Heart left ventricle (tissue), 16 donors: ENCODE measurements at regions not wholly inside any gene's neighbourhood (a gene's known extent, or its start where the extent isn't known, plus 50 kb on each side); places are given as distances from the start of the nearest gene placed in this dataset.
"Not testable (repeated sequence)": the region's sequence is repeated elsewhere in the genome, so short reads cannot be mapped to it uniquely, and the experiment has no call there.

Source experiments
- ATAC-seq, 4 donors: fragments of 200-7000 bp; cut with Tn5 transposase; one replicate each; pipeline ENCODE4 v1.9.1; 2020 to 2022; ENCODE audit warnings: moderate library complexity in 4 of 4, mild to moderate bottlenecking in 3 of 4, moderate number of reproducible peaks in 1 of 4
- DNase-seq, 5 donors: peaks; one replicate each; pipeline ENCODE4 v3.0.0-alpha.2; 2020
- H3K27ac ChIP-seq, 12 donors: fragments of 200-600 bp; sonication (generic) in 4 of 12; one replicate each; pipeline versions ENCODE4 v1.5.0 to v1.8.0; 2016 to 2022; ENCODE audit warnings: mild to moderate bottlenecking in 2 of 12
- H3K27me3 ChIP-seq, 9 donors: fragments of 200-600 bp; sonication (generic) in 2 of 9; one replicate each; pipeline versions ENCODE4 v1.5.1 to v1.8.0; 2016 to 2022; ENCODE audit warnings: mild to moderate bottlenecking in 3 of 9
- H3K36me3 ChIP-seq, 9 donors: fragments of 200-600 bp; sonication (generic) in 2 of 9; one replicate each; pipeline versions ENCODE4 v1.5.0 to v1.8.0; 2018 to 2022; ENCODE audit warnings: mild to moderate bottlenecking in 2 of 9
- H3K4me1 ChIP-seq, 12 donors: fragments of 200-600 bp; sonication (generic) in 4 of 12; one replicate each; pipeline versions ENCODE4 v1.5.0 to v1.8.0; 2016 to 2022; ENCODE audit warnings: mild to moderate bottlenecking in 3 of 12
- H3K4me3 ChIP-seq, 12 donors: fragments of 200-600 bp; sonication (generic) in 4 of 12; one replicate each; pipeline versions ENCODE4 v1.5.0 to v1.8.0; 2017 to 2022; ENCODE audit warnings: mild to moderate bottlenecking in 9 of 12, moderate library complexity in 4 of 12
- H3K9me3 ChIP-seq, 12 donors: fragments of 200-600 bp; sonication (generic) in 4 of 12; one replicate each; pipeline versions ENCODE4 v1.5.0 to v1.8.0; 2016 to 2022; ENCODE audit warnings: mild to moderate bottlenecking in 1 of 12
- CTCF ChIP-seq, 12 donors: fragments of 200-600 bp; sonication (generic) in 4 of 12; IDR thresholded peaks; one replicate each; pipeline versions ENCODE4 v1.5.0 to v1.8.0; 2018 to 2022; ENCODE audit warnings: antibody characterized with exemption in 12 of 12, mild to moderate bottlenecking in 5 of 12
- POLR2A ChIP-seq, 2 donors: fragments of 450-650 bp; IDR thresholded peaks; one replicate each; pipeline ENCODE4 v1.6.1; 2017; ENCODE audit warnings: antibody characterized with exemption in 2 of 2, mild to moderate bottlenecking in 2 of 2, moderate library complexity in 2 of 2
- WGBS, 4 donors: extraction: QIAGEN DNeasy Blood & Tissue Kit in 2 of 4; methylation state at CpG; one replicate each; pipeline versions ENCODE4 v1.1.5 to v1.1.7; 2013 to 2018; 5-methylcytosine and 5-hydroxymethylcytosine counted together
- intact Hi-C, 10 donors: fragments of 100-400 bp; cut with DNase I; formaldehyde crosslinking; loops; one replicate each; pipeline versions ENCODE4 v1.11.1 to v1.14.2; 2022
- donor health status: ischemic (EF 13 %, LVEDD 7.1; RV severe dilation, severe dysfunction).
- donor health status: healthy with polysubstance abuse.
- donor health status: DM: no; HTN: yes; CAD: no.
- donor health status: DM: no; HTN: no; CAD: no.
- donor health status: ischemic (EF 25% LVEDD 6.9; RV normal size, moderate dysfunction).
- donor health status: ischemic (EF 25% LVEDD 5.7; RV mildly dilated, moderate dysfunction).
- donor health status: healthy.
- donor health status: DM: yes; HTN: yes; CAD: no.
- donor health status: ischemic (EF 35%, LVEDD 5.7; RV mildly dilated, moderate dysfunction).
- donor health status: nonischemic (EF 11% LVEDD 7.7; RV severe dilation, severe dysfunction).
- donor health status: DM: yes; HTN: yes; CAD: no.
- donor health status: PGD.
- donor health status: ischemic (EF 29% LVEDD 5.4; RV normal size, mild dysfunction).
- donor health status: nonischemic (EF 23%, LVEDD 6.1; RV moderate dilation, normal function).

GRCh38 chr4:132114885-132115284 is 1034.2 kb upstream of the PCDH10 start:
- no peaks in the 10 kb centered on the region for H3K36me3 ChIP-seq
- no peak overlapping the region for H3K4me3 ChIP-seq
- DNase-seq = no peak
- intact Hi-C loops = no loop called here
- TF ChIP-seq POLR2A (IDR thresholded peaks at IDR 0.05) (no peak), CTCF (IDR thresholded peaks at IDR 0.05) (no peak)
- 0 to 42% (median 21%) methylated on average over 1 of the region's 1 CpG for WGBS, 4 donors
- H3K27me3 ChIP-seq = no peaks in the 10 kb centered on the region
- H3K9me3 ChIP-seq = no peaks in the 10 kb centered on the region
- H3K27ac ChIP-seq = no peak overlapping the region
- no peaks in the 10 kb centered on the region for H3K4me1 ChIP-seq
- no peak for ATAC-seq

GRCh38 chr4:132122741-132123140 is 1026.4 kb upstream of the PCDH10 start:
- H3K36me3 ChIP-seq, intact Hi-C loops, H3K9me3 ChIP-seq, DNase-seq, ATAC-seq, H3K27ac ChIP-seq, H3K27me3 ChIP-seq, H3K4me3 ChIP-seq, H3K4me1 ChIP-seq: not testable (repeated sequence)
- 70 to 77% (median 74%) methylated on average over 1 of the region's 1 CpG for WGBS, 4 donors

GRCh38 chr4:132123870-132124623 is 1025.0 kb upstream of the PCDH10 start:
- Histone ChIP-seq H3K4me3 (peak overlapping the region in 1 of 12 donors; percentile 17), H3K4me1 (no peaks in the 10 kb centered on the region), H3K36me3 (no peaks in the 10 kb centered on the region), H3K27me3 (no peaks in the 10 kb centered on the region), H3K9me3 (peaks cover 0 to 6% (median 0%) of the 10 kb centered on the region in 12 donors), H3K27ac (no peak overlapping the region)
- 84 to 91% (median 88%) methylated on average over 15 of the region's 15 CpGs for whole genome bisulfite sequencing, 4 donors
- no peak for TF ChIP-seq POLR2A (IDR thresholded peaks at IDR 0.05)
- TF ChIP-seq CTCF (IDR thresholded peaks at IDR 0.05) = no peak
- intact Hi-C loops = no loop called here
- no peak for DNase-seq
- ATAC-seq = no peak

GRCh38 chr4:132124624-132124974 is 1024.5 kb upstream of the PCDH10 start:
- intact Hi-C loops = no loop called here
- ATAC-seq = no peak
- Histone ChIP-seq H3K4me3 (no peak overlapping the region), H3K4me1 (no peaks in the 10 kb centered on the region), H3K36me3 (no peaks in the 10 kb centered on the region), H3K27me3 (no peaks in the 10 kb centered on the region), H3K9me3 (peaks cover 0 to 6% (median 0%) of the 10 kb centered on the region in 12 donors), H3K27ac (no peak overlapping the region)
- 82 to 88% (median 87%) methylated on average over 1 of the region's 1 CpG for WGBS, 4 donors
- TF ChIP-seq CTCF (IDR thresholded peaks at IDR 0.05) = no peak
- DNase-seq = no peak

- DNase-seq (no peak), ATAC-seq (no peak)
- no peaks in the 10 kb centered on the region for H3K36me3 ChIP-seq
- H3K9me3 ChIP-seq = peaks cover 0 to 6% (median 0%) of the 10 kb centered on the region in 12 donors
- H3K4me3 ChIP-seq = no peak overlapping the region
- intact Hi-C loops = no loop called here
- TF ChIP-seq CTCF (IDR thresholded peaks at IDR 0.05) (no peak), POLR2A (IDR thresholded peaks at IDR 0.05) (no peak)
- 27 to 37% (median 32%) methylated on average over 2 of the region's 2 CpGs for WGBS, 4 donors
- no peaks in the 10 kb centered on the region for H3K4me1 ChIP-seq
- H3K27ac ChIP-seq = no peak overlapping the region
- H3K27me3 ChIP-seq = no peaks in the 10 kb centered on the region
These were observed 1024.0 kb upstream of the PCDH10 start for GRCh38 chr4:132125131-132125530.
